Forelimb muscle (tissue), 1 donor: ENCODE measurements at regions not wholly inside any gene's neighbourhood (a gene's known extent, or its start where the extent isn't known, plus 50 kb on each side); places are given as distances from the start of the nearest gene placed in this dataset.

Source experiments
- DNase-seq: peaks from one replicate; pipeline ENCODE4 v3.0.0-alpha.2; 2013; ENCODE audit warnings: low read depth

DNA sequence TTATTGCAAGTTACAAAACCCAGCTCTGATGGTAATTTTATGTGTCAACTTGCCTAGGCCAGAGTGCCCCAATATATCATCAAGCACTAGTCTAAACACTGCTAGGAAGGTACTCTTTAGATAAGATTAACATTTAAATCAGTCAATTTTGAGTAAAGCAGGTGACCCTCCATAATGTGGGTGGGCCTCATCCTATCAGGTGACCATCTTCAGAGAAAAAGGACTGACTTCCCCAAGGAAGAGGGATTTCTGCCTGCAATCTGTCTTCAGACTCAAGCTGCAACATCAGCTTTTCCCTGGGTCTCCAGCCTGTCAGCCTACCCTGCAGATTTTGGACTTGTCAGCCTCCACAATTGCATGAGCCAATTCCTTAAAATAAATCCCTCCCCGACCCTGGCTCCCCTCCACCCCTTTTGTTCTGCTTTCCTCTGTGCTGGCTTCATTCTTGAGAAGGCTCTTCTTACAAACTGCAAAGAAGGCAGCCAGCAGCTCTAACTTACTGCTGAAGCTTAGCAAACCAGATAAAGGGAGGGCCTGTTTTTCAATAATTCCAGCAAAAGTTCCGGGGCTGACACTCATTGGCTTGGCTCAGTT, 56.4 kb upstream of the RUNX3 start:
- DNase-seq, result peak; percentile 73

DNA sequence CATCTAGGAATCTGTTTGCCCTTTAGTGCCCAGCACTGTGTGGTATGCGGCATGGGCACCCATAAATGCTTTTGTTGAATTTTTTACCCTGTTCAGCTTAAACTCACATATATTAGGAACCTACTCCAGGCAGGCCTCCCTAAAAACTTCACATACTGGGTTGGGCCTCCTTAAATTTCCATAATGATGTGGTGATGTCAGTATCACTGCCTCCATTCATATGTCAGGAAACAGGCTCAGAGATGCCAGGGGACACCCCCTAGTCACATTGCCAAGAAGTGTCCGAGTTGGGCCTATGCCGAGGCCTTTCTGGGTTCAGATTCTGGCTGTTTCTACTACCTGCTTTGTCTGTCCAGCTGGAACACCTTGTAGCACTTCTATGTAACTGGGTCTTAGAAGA, 55.7 kb upstream of the RUNX3 start:
- DNase-seq, result no peak

DNA sequence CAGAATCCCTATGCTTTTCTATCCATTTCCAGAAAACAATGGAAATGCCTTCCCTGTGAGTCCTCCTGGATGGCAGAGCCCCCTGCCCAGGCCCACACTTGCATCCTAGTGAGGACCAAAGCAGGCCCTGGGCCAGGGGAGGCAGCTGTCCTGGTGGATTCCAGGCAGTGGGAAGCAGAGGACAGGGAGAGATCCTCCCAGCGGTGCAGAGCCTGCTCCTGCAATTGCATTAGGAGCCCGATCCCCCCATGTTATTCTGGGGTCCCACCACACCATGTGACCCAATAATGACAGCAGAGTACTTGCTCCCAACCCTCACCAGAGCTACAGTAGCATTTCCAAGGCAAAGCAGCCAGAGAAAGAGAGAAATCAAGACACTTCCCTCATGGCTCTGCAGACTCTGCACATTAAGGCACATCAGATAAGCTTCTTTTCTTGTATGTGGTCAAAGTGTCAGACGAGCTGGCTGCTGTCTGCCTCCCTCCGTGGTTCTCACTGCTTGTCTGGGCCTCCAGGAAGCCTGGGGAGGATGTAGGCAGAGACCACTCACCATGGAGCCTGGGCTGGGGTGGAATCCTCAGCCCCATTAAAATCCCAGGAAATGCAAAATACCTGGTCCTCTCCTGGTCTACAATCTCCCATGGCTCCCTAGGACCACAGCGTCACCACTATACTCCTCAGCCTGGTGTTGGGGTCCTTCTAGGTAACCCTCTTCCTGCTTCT, 54.9 kb upstream of the RUNX3 start:
- DNase-seq, result no peak

DNA sequence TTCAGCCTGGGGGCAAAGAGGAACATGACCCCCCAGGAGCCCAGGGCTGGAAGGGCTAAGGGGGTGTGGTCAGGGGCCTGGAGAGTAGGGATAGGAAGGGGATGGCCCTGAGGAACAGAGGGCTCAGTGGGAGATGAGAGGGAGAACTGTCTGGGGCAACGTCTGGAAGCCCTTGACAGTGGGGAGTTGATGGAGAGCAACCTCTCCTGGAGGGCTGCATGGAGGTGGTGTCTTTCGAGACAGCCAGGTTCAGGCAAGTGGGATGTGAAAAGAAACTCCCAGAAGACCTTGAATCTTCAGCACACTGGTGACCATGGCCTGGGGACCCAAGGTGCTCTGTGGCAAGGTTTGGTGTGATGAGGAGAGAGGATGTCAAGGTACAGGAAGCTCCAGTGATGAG, 54.2 kb upstream of the RUNX3 start:
- DNase-seq, result no peak

DNA sequence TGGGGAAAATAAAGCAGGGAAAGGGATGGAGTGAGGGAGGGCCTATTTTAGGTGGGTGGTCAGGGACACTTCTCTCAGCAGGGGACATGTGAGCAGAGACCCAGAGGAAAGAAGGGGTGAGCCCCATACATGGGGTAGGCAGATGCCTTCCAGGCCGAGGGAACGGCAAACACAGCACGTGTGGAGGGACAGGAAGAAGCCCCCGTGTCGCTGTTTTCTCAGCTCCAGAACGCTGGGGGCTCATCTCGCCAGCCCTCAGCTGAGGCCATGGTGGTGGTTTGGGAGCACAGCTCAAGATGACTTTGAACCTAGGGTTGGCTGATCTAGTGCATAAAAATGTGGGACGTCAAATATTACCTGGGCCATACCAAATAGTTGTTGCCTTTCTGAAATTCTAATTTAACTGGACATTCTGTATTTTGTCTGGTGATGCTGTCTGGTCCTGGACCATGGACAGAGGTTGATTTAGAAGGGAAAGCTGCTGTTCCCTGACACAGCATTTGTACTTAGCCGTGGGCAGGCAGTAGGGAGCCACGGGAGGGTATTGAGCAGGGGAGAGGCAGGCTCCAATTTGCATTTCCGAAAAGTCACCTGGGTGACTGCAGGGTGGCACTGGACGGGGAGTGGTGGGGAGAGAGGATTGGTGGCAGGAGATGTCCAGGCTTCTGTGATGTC, 53.1 kb upstream of the RUNX3 start:
- DNase-seq, result no peak

DNA sequence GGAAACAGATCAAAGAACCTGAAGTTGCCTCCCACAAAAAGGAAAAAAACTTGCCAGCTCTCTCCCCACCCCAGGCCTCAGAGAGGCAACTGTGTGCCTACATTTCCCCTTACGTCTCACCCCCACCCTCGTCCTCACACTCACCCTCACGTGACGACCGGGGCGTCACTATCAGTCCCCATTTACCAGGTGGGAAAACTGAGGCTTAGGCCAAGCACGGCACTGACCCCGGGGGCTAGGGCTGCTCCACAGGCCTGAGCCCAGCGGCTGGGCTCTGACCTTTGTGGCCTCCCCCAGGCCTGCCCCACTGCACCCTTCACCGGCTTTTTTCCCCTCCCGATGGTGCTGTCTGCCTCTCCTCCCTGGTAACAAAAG, 51.5 kb upstream of the RUNX3 start:
- no peak for DNase-seq

DNA sequence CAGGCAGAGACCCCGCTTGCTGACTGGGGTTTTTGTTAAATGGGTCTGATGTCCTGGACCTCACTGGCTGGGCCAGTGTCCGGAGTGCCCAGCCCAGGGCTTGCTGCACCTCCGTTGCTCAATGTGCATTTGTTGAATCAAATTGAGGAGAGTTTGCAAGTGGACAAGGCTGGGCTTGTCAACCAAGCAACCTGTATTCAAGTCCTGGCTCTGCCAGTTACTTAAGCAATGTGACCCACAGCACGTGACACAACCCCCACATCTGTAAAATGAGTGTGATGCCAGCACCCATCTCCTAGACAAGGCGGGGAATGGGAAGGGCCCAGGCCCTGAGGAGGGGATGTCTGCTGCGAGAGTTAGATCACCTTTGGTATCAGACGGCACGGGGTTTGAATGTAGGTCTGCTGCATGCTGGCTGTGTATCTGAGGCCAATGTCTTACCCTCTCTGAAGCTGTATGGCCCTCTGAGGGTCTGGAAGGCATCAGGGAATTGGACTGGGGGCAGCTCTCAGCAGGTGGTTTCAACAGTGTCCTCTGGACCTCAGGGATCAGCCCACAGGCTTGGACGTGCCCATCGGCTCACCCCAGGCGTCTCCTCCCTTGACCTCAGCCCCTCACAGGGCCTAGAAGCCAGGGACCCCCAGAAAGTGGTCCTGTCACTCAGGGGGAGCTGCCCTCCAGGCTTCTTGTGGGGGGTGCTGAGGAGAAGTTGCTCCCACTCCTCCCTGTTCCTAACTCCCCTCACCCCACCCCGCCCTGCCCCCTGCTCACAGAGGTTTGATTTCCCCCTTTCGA, 51.0 kb upstream of the RUNX3 start:
- no peak for DNase-seq
